ENCODE measurements at regions not wholly inside any gene's neighbourhood (a gene's known extent, or its start where the extent isn't known, plus 50 kb on each side); places are given as distances from the start of the nearest gene placed in this dataset.

- no peak overlapping the region for H3K4me2 ChIP-seq (ENCODE audit: low read length)
- H3K9me3 ChIP-seq (ENCODE audit: low read length) = no peaks in the 10 kb centered on the region
- no peak overlapping the region for H3K4me3 ChIP-seq (ENCODE audit: low read depth, low read length, poor library complexity, severe bottlenecking)
- H3F3A ChIP-seq (ENCODE audit: insufficient read depth, low read length) = no peaks in the 10 kb centered on the region
- TF ChIP-seq EZH2 (IDR thresholded peaks at IDR 0.05; ENCODE audit: borderline replicate concordance, low read length) = no peak
- TF ChIP-seq, protein P1, sequence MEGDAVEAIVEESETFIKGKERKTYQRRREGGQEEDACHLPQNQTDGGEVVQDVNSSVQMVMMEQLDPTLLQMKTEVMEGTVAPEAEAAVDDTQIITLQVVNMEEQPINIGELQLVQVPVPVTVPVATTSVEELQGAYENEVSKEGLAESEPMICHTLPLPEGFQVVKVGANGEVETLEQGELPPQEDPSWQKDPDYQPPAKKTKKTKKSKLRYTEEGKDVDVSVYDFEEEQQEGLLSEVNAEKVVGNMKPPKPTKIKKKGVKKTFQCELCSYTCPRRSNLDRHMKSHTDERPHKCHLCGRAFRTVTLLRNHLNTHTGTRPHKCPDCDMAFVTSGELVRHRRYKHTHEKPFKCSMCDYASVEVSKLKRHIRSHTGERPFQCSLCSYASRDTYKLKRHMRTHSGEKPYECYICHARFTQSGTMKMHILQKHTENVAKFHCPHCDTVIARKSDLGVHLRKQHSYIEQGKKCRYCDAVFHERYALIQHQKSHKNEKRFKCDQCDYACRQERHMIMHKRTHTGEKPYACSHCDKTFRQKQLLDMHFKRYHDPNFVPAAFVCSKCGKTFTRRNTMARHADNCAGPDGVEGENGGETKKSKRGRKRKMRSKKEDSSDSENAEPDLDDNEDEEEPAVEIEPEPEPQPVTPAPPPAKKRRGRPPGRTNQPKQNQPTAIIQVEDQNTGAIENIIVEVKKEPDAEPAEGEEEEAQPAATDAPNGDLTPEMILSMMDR (IDR thresholded peaks at IDR 0.05; ENCODE audit: low read length) = no peak
- H4K20me1 ChIP-seq (ENCODE audit: insufficient read depth, low read length) = no peaks in the 10 kb centered on the region
- no peaks in the 10 kb centered on the region for H3K9me2 ChIP-seq (ENCODE audit: low read depth, low read length)
- no peaks in the 10 kb centered on the region for H3K4me1 ChIP-seq (ENCODE audit: insufficient read depth, low read length, severe bottlenecking)
- H3K79me2 ChIP-seq (ENCODE audit: insufficient read depth, low read length) = no peaks in the 10 kb centered on the region
- H3K36me3 ChIP-seq (ENCODE audit: insufficient read depth, low read length) = no peaks in the 10 kb centered on the region
- no peaks in the 10 kb centered on the region for H3K27me3 ChIP-seq (ENCODE audit: insufficient read depth, low read length)
- no peak overlapping the region for H3K9ac ChIP-seq (ENCODE audit: low read length)
- H3K27ac ChIP-seq (ENCODE audit: low read depth, low read length, poor library complexity, severe bottlenecking) = no peak overlapping the region
- no peak overlapping the region for H2AFZ ChIP-seq (ENCODE audit: low read length)
Observed at GRCh38 chrX:140912606-140913005, 89.8 kb upstream of the SPANXB1 start.

DNA sequence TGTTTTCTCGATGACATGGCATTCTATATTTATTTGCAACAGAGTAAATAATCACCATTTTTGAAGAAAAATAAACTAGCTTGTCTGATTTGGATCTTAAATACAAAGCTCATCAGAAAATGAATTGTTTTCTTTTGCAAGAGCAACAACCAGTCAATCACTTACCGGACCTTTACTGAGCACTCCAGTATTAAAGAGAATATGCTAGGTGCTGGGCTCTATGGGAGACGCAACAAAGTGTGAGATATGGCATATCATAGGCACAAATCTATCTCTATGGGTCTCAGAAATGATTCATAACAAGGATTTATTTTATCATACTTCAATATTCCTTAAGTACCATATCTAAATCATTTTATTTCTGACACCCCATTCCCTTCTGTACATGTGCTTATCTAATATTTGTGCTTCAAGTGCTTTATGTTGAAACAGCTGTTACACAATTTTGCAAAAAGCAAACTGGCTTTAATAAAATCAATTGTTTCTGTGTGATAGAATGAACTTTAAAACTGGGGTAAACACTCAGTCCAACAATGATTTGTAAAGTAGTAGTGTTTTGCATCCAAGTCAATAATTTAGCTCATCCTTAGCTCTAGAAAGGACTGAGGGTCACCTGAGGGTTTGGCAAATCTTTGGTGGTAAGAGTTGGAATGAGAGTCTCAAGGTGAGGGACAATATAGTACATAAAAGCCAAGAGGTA is 88.4 kb upstream of the SPANXB1 start:
- no peak overlapping the region for H3K4me3 ChIP-seq (ENCODE audit: low read depth, low read length, poor library complexity, severe bottlenecking)
- H2AFZ ChIP-seq (ENCODE audit: low read length) = no peak overlapping the region
- H3K27ac ChIP-seq (ENCODE audit: low read depth, low read length, poor library complexity, severe bottlenecking) = no peak overlapping the region
- no peaks in the 10 kb centered on the region for H3K79me2 ChIP-seq (ENCODE audit: insufficient read depth, low read length)
- H3K4me2 ChIP-seq (ENCODE audit: low read length) = no peak overlapping the region
- H3K4me1 ChIP-seq (ENCODE audit: insufficient read depth, low read length, severe bottlenecking) = no peaks in the 10 kb centered on the region
- H3K9ac ChIP-seq (ENCODE audit: low read length) = no peak overlapping the region
- H3F3A ChIP-seq (ENCODE audit: insufficient read depth, low read length) = no peaks in the 10 kb centered on the region
- no peaks in the 10 kb centered on the region for H3K27me3 ChIP-seq (ENCODE audit: insufficient read depth, low read length)
- no peaks in the 10 kb centered on the region for H3K9me2 ChIP-seq (ENCODE audit: low read depth, low read length)
- no peaks in the 10 kb centered on the region for H3K9me3 ChIP-seq (ENCODE audit: low read length)
- TF ChIP-seq EZH2 (IDR thresholded peaks at IDR 0.05; ENCODE audit: borderline replicate concordance, low read length) = no peak
- TF ChIP-seq, protein P1 (IDR thresholded peaks at IDR 0.05; ENCODE audit: low read length) = no peak
- no peaks in the 10 kb centered on the region for H4K20me1 ChIP-seq (ENCODE audit: insufficient read depth, low read length)
- H3K36me3 ChIP-seq (ENCODE audit: insufficient read depth, low read length) = no peaks in the 10 kb centered on the region

DNA sequence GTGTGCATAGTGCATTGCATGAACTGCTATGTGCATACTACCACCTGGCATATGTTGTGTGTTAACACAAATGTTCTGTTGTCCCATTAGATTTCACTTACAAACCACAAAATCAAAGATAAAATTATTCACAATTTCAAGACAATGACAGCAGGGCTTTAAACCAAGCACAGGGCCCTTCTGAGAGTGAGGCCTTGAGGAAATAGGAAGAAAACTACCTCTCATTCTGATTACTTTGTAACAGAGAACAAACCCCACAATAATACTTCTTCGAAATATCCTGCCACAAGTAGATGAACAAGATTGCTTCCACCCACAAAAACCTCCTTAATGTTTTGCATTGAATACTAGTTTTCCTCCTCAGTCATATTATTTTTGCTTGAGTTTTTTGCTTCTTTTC is 85.5 kb upstream of the SPANXB1 start:
- no peak overlapping the region for H2AFZ ChIP-seq (ENCODE audit: low read length)
- no peaks in the 10 kb centered on the region for H3K9me3 ChIP-seq (ENCODE audit: low read length)
- no peak overlapping the region for H3K4me3 ChIP-seq (ENCODE audit: low read depth, low read length, poor library complexity, severe bottlenecking)
- H3K36me3 ChIP-seq (ENCODE audit: insufficient read depth, low read length) = no peaks in the 10 kb centered on the region
- no peaks in the 10 kb centered on the region for H3K27me3 ChIP-seq (ENCODE audit: insufficient read depth, low read length)
- H3K79me2 ChIP-seq (ENCODE audit: insufficient read depth, low read length) = no peaks in the 10 kb centered on the region
- H4K20me1 ChIP-seq (ENCODE audit: insufficient read depth, low read length) = no peaks in the 10 kb centered on the region
- H3K27ac ChIP-seq (ENCODE audit: low read depth, low read length, poor library complexity, severe bottlenecking) = no peak overlapping the region
- no peak overlapping the region for H3K4me2 ChIP-seq (ENCODE audit: low read length)
- H3F3A ChIP-seq (ENCODE audit: insufficient read depth, low read length) = no peaks in the 10 kb centered on the region
- no peaks in the 10 kb centered on the region for H3K9me2 ChIP-seq (ENCODE audit: low read depth, low read length)
- H3K4me1 ChIP-seq (ENCODE audit: insufficient read depth, low read length, severe bottlenecking) = no peaks in the 10 kb centered on the region
- TF ChIP-seq, protein P1 (IDR thresholded peaks at IDR 0.05; ENCODE audit: low read length) = no peak
- no peak for TF ChIP-seq EZH2 (IDR thresholded peaks at IDR 0.05; ENCODE audit: borderline replicate concordance, low read length)
- H3K9ac ChIP-seq (ENCODE audit: low read length) = no peak overlapping the region

Data from OCI-LY1 (cell line).